ENCODE measurements at regions not wholly inside any gene's neighbourhood (a gene's known extent, or its start where the extent isn't known, plus 50 kb on each side); places are given as distances from the start of the nearest gene placed in this dataset.

DNA sequence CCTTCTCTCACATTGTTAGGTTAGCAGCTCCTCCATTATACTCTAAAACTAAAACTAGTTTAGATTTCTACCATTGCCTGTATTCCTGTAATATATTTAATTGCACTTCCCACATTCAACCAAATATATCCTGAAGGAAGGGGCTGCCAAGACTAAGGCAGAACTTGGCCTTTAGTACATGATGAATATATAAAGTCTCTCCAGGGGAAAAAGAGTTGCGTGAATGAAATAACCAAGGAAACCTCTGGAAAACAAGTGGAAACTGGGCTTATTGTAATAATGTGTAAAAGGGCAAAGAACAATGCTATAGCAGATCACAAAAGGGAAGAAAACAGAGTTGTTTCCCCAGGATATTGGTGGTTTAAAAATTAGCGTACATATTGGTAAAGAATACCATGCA lies 1012.5 kb upstream of the PRMT6 start:
- TF ChIP-seq TAF1 (IDR thresholded peaks at IDR 0.05; ENCODE audit: low read depth, low read length) (no peak), POLR2AphosphoS5 (IDR thresholded peaks at IDR 0.05; ENCODE audit: low read depth, low read length) (no peak), POU2F2 (IDR thresholded peaks at IDR 0.05; ENCODE audit: low read depth, low read length) (no peak), PAX5 (IDR thresholded peaks at IDR 0.05; ENCODE audit: insufficient read depth, low read length, severe bottlenecking) (no peak), SPI1 (IDR thresholded peaks at IDR 0.05; ENCODE audit: low read depth, low read length) (no peak), POLR2A (IDR thresholded peaks at IDR 0.05; ENCODE audit: low read depth, low read length) (no peak)
- DNase-seq (ENCODE audit: insufficient read length, low spot score) (no peak), FAIRE-seq (no peak)

DNA sequence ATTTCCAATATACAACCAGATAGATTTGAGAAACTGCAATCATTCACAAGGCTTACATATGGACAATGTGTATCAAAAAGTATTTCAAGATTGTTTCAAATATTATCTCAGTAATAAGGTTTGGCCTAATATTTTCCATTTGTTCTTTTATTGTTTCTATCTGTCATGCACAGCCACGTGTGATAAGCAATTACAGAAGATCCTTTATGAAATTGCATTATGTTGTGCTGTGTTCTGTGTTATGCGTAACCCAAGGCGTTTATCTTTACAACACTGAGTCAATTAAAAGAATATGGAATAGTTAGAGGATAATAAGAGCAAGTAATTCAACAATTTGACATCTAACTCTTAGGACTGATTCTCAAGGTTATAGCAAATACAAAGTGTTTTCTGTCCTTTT lies 1009.3 kb upstream of the PRMT6 start:
- DNase-seq (ENCODE audit: insufficient read length, low spot score) (no peak), FAIRE-seq (no peak)
- TF ChIP-seq PAX5 (IDR thresholded peaks at IDR 0.05; ENCODE audit: insufficient read depth, low read length, severe bottlenecking) (no peak), POLR2AphosphoS5 (IDR thresholded peaks at IDR 0.05; ENCODE audit: low read depth, low read length) (no peak), POLR2A (IDR thresholded peaks at IDR 0.05; ENCODE audit: low read depth, low read length) (no peak)

DNA sequence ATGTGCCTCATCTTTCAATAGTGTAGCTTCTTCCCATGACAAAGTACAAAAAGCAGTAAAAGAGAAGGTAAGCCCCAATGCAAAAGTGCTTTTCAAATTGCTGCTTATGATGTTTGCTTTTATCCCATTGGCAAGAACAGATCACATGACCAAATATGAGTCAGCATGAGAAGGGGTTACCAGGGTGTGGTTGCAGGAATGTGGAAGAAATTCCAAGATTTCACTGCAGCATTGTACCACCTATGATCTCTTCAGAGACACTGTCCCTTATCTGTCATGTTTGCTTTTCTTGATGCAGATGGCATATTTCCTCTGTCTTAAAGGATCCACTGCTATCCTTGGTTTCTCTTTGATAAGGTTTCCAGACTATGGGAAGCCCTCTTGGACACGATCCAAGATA lies 1006.9 kb upstream of the PRMT6 start:
- DNase-seq (ENCODE audit: insufficient read length, low spot score) (no peak), FAIRE-seq (no peak)
- TF ChIP-seq PAX5 (IDR thresholded peaks at IDR 0.05; ENCODE audit: insufficient read depth, low read length, severe bottlenecking): no peak
- TF ChIP-seq SPI1 (IDR thresholded peaks at IDR 0.05; ENCODE audit: low read depth, low read length): no peak
- no peak for TF ChIP-seq POU2F2 (IDR thresholded peaks at IDR 0.05; ENCODE audit: low read depth, low read length)
- TF ChIP-seq TAF1 (IDR thresholded peaks at IDR 0.05; ENCODE audit: low read depth, low read length): no peak
- TF ChIP-seq POLR2A (IDR thresholded peaks at IDR 0.05; ENCODE audit: low read depth, low read length): no peak
- TF ChIP-seq POLR2AphosphoS5 (IDR thresholded peaks at IDR 0.05; ENCODE audit: low read depth, low read length): no peak

DNA sequence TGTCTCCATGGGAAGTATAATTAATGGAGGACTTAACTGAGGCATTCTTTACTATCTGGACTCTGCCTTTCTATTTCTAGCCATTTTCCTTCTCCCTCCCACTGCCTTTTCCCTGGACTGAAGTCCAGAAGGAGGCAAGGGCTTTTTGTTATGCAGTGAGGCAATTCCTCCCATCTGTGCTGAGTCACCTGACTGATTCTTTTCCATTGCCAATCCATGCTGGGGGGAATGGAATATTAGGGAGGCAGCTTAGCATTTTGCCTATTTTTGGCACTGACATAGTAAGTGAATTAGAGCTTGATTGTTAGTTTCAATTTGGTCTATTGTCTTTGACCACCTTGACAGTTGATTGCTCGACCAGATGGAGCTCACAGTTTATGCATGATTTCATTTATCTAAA lies 1000.6 kb upstream of the PRMT6 start:
- no peak for FAIRE-seq
- TF ChIP-seq PAX5 (IDR thresholded peaks at IDR 0.05; ENCODE audit: insufficient read depth, low read length, severe bottlenecking): no peak
- TF ChIP-seq POU2F2 (IDR thresholded peaks at IDR 0.05; ENCODE audit: low read depth, low read length): no peak
- no peak for TF ChIP-seq POLR2A (IDR thresholded peaks at IDR 0.05; ENCODE audit: low read depth, low read length)
- TF ChIP-seq SPI1 (IDR thresholded peaks at IDR 0.05; ENCODE audit: low read depth, low read length): no peak
- no peak for TF ChIP-seq POLR2AphosphoS5 (IDR thresholded peaks at IDR 0.05; ENCODE audit: low read depth, low read length)
- TF ChIP-seq TAF1 (IDR thresholded peaks at IDR 0.05; ENCODE audit: low read depth, low read length): no peak

DNA sequence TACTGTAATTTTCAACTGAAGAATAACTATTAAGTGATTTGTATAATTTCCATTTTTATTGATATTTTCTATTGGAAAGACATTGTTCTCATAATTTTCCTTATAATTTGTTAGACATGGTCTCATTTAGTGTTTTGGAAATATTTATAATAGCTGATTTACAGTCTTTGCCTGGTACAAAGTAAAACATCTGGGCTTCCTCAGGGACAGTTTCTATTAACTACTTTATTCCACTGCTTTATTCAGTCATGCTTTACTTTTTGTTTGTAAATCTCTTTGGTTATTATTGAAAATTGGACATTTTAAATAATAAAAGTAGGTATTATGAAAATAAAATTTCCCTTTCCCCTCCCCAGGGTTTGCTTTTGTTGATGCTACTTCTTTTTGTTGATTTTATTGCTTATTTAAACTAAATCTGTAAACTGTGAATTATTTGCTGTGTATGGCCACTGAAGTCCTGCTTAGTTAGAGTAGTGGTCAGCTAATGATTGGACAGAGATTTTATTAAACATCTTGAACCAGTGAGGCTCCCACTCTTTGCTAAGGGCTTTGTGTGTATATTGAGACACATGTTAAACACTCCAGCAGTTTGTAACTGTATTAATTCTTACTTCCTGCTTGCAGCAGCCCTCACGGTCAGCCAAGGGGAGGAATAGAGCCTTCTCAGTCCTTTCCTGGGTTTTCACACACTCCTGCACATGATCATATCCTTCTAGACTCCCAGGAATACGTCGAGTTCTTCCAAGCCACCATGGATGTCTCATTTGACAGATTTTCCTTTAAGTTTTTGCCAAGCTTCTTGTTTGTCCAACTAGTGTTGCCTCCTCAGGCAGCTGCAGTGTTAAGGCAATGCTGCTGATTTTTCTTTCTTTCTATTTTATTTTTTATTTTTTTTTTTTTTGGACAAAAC lies 994.6 kb upstream of the PRMT6 start:
- TF ChIP-seq POLR2AphosphoS5 (IDR thresholded peaks at IDR 0.05; ENCODE audit: low read depth, low read length): no peak
- TF ChIP-seq PAX5 (IDR thresholded peaks at IDR 0.05; ENCODE audit: insufficient read depth, low read length, severe bottlenecking): no peak
- TF ChIP-seq POU2F2 (IDR thresholded peaks at IDR 0.05; ENCODE audit: low read depth, low read length): no peak
- TF ChIP-seq TAF1 (IDR thresholded peaks at IDR 0.05; ENCODE audit: low read depth, low read length): no peak
- no peak for TF ChIP-seq POLR2A (IDR thresholded peaks at IDR 0.05; ENCODE audit: low read depth, low read length)
- TF ChIP-seq SPI1 (IDR thresholded peaks at IDR 0.05; ENCODE audit: low read depth, low read length): no peak
- FAIRE-seq: no peak
- DNase-seq (ENCODE audit: insufficient read length, low spot score): no peak

More for the DNA sequence above, 1000.6 kb upstream of the PRMT6 start:
- DNase-seq (ENCODE audit: insufficient read length, low spot score): no peak

DNA sequence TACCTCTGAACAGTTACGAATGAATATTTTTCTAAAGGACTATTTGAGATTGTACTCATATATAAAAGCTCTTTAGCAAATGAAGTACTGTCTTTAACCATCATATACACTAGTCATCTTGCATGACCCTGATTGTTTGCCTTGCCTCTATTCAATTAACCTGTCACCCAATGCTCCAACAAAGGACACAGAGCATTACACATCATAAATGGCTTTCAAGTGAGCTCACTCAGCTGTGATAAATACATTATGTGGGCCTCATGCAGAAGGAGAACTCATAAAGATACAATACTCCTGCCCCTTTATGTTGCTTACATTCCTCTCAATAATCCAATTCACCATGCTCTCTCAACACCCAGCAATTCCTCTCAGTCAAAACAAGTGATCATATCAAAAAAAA lies 993.0 kb upstream of the PRMT6 start:
- TF ChIP-seq SPI1 (IDR thresholded peaks at IDR 0.05; ENCODE audit: low read depth, low read length) (no peak), TAF1 (IDR thresholded peaks at IDR 0.05; ENCODE audit: low read depth, low read length) (no peak), POLR2AphosphoS5 (IDR thresholded peaks at IDR 0.05; ENCODE audit: low read depth, low read length) (no peak), POU2F2 (IDR thresholded peaks at IDR 0.05; ENCODE audit: low read depth, low read length) (no peak), PAX5 (IDR thresholded peaks at IDR 0.05; ENCODE audit: insufficient read depth, low read length, severe bottlenecking) (no peak), POLR2A (IDR thresholded peaks at IDR 0.05; ENCODE audit: low read depth, low read length) (no peak)
- no peak for FAIRE-seq
- no peak for DNase-seq (ENCODE audit: insufficient read length, low spot score)

DNA sequence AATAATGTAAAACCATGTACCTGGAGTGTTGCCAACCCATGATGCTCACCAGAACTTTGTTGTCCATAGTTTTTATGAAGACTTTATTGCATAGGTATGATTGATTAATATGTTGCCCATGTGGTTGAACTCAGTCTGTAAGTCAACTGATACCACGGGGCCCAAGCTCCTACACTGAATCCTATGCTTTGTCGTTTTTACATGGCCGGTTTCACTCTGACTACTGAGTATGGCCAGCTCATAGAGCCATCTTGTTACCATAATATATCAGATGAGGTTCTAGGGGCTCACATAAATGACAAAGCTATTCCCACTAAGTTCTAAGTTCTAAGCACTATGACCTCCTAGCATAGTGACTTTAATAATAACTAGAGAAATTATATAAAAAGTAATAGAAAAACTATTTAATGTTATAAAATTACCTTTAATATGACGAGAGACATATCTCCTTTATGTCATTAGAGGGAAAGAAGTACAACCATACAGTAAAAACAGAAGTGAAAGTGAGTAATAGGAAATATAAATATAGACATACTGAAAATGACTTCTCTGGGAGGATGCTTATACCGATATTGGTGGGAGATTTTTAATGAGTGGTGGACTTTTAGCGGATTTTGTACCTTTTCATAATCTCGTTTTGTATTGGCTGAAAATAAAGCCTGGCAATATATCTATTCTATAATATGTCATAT lies 983.4 kb upstream of the PRMT6 start:
- FAIRE-seq (no peak), DNase-seq (ENCODE audit: insufficient read length, low spot score) (no peak)
- no peak for TF ChIP-seq POU2F2 (IDR thresholded peaks at IDR 0.05; ENCODE audit: low read depth, low read length)
- TF ChIP-seq POLR2AphosphoS5 (IDR thresholded peaks at IDR 0.05; ENCODE audit: low read depth, low read length): no peak
- no peak for TF ChIP-seq TAF1 (IDR thresholded peaks at IDR 0.05; ENCODE audit: low read depth, low read length)
- TF ChIP-seq POLR2A (IDR thresholded peaks at IDR 0.05; ENCODE audit: low read depth, low read length): no peak
- TF ChIP-seq SPI1 (IDR thresholded peaks at IDR 0.05; ENCODE audit: low read depth, low read length): no peak
- no peak for TF ChIP-seq PAX5 (IDR thresholded peaks at IDR 0.05; ENCODE audit: insufficient read depth, low read length, severe bottlenecking)

DNA sequence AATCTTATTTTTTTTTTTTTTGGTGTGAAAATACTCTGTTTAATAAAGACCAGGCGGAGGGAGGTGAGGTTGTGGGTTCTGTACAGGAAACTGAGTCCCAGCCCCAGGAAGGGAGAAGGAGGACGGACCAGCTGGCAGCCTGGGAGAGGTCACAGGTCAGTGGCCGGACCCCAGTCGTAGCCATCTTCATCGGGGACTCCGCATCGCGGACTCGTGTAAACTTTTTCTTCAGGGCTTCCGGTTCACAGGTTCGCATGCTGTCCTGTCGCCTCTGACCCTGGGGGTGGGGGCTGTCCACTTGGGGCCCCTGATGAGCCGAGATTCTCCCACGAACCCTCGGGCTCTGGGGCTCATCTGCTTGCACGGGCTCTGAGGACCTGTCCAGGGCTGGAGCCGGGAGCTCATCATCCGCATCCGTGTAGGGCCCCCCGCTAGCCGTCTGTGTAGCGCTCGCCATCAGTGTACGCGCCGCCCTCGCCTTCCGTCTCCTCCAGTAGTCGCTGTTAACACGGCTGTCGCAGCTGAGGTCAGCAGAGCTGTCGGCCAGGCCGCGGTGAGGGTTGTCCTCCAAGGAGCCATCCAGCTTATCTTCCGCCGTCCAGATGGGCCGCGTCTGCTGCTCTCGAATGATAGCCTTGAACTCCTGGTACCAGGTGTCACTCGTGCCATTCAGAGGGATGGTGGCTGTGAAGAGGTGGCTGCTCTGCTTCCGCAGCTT lies 975.7 kb upstream of the PRMT6 start:
- FAIRE-seq: no peak
- TF ChIP-seq PAX5 (IDR thresholded peaks at IDR 0.05; ENCODE audit: insufficient read depth, low read length, severe bottlenecking): no peak
- TF ChIP-seq TAF1 (IDR thresholded peaks at IDR 0.05; ENCODE audit: low read depth, low read length): no peak
- TF ChIP-seq SPI1 (IDR thresholded peaks at IDR 0.05; ENCODE audit: low read depth, low read length): no peak
- TF ChIP-seq POU2F2 (IDR thresholded peaks at IDR 0.05; ENCODE audit: low read depth, low read length): no peak
- no peak for TF ChIP-seq POLR2AphosphoS5 (IDR thresholded peaks at IDR 0.05; ENCODE audit: low read depth, low read length)
- TF ChIP-seq POLR2A (IDR thresholded peaks at IDR 0.05; ENCODE audit: low read depth, low read length): no peak
- no peak for DNase-seq (ENCODE audit: insufficient read length, low spot score)

DNA sequence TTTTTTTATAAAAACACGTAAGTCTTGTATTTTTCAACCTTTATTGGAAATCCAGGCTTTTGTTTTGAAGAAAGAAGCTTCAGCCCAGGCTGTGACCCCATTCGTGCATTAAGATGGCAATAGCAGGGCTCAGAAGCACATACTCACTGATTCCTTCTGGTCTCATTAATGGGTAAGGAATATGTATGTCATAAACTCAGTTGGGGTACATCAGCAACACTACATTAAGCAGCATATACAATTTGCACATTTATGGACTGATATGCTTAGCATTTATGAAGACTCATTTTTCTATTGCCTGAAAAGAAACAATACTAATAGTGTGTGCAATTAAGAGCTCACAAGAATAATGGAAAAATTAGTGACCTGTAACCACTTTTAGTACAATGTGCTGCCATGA lies 945.4 kb upstream of the PRMT6 start:
- TF ChIP-seq POU2F2 (IDR thresholded peaks at IDR 0.05; ENCODE audit: low read depth, low read length) (no peak), POLR2AphosphoS5 (IDR thresholded peaks at IDR 0.05; ENCODE audit: low read depth, low read length) (no peak)
- FAIRE-seq (no peak), DNase-seq (ENCODE audit: insufficient read length, low spot score) (no peak)
